K562 (cell line): ENCODE measurements at regions not wholly inside any gene's neighbourhood (a gene's known extent, or its start where the extent isn't known, plus 50 kb on each side); places are given as distances from the start of the nearest gene placed in this dataset.

ENCODE experiments used
- ILK ChIP-seq: fragments of 450-650 bp; IDR thresholded peaks from 2 replicates; pipeline ENCODE4 v1.6.1; 2016; ENCODE audit warnings: missing genetic modification characterization, low read depth, mild to moderate bottlenecking, missing compliant biosample characterization, moderate library complexity, borderline replicate concordance
- NRF1 ChIP-seq, 2 experiments: fragments of 450-650 bp; IDR thresholded peaks in 1 of 2; conservative IDR thresholded peaks in 1 of 2; 2 replicates each; pipeline ENCODE4 v1.6.1; 2014; ENCODE audit warnings: mild to moderate bottlenecking in 2 of 2
- POLR2A ChIP-seq: fragments of 450-650 bp; conservative IDR thresholded peaks from 2 replicates; pipeline ENCODE4 v1.6.1; 2016
- POLR2AphosphoS2 ChIP-seq: IDR thresholded peaks from 2 replicates; pipeline ENCODE4 v1.6.1; 2012; ENCODE audit warnings: low read length, improper control_type of control experiment
- TF ChIP-seq, protein P1 (sequence below): fragments of 250-450 bp; sonication (Bioruptor Pico); IDR thresholded peaks from 2 replicates; pipeline ENCODE4 v1.8.0; 2022; ENCODE audit warnings: moderate library complexity, mild to moderate bottlenecking, inconsistent platforms

DNA sequence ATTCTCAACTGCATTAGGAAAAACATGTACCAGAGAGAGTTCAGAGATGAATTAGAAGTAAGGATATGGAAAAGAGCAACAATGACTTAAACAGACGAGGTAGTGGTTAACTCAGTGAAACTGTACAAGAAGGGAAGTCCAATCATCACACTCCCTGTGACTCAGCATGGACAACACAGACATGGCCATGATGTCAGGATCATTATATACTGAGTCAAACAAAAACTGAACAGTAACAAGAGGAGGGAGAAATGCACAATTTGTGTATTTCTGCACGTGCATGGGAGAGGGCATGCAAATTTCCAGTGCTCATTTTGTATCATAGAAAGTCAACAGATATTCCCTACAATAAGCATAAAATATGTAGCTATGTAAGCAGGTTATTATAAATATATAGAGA, 1037.8 kb downstream of the BCL11B start:
- TF ChIP-seq POLR2AphosphoS2 (no peak), POLR2A (no peak), NRF1 (conservative IDR thresholded peaks at IDR 0.05 in 1 of 2, IDR thresholded peaks at IDR 0.05 in 1 of 2) (no peak), ILK (tag) (no peak)
- TF ChIP-seq, protein P1, sequence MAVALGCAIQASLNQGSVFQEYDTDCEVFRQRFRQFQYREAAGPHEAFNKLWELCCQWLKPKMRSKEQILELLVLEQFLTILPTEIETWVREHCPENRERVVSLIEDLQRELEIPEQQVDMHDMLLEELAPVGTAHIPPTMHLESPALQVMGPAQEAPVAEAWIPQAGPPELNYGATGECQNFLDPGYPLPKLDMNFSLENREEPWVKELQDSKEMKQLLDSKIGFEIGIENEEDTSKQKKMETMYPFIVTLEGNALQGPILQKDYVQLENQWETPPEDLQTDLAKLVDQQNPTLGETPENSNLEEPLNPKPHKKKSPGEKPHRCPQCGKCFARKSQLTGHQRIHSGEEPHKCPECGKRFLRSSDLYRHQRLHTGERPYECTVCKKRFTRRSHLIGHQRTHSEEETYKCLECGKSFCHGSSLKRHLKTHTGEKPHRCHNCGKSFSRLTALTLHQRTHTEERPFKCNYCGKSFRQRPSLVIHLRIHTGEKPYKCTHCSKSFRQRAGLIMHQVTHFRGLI: no peak
